ENCODE measurements at regions not wholly inside any gene's neighbourhood (a gene's known extent, or its start where the extent isn't known, plus 50 kb on each side); places are given as distances from the start of the nearest gene placed in this dataset.

DNA sequence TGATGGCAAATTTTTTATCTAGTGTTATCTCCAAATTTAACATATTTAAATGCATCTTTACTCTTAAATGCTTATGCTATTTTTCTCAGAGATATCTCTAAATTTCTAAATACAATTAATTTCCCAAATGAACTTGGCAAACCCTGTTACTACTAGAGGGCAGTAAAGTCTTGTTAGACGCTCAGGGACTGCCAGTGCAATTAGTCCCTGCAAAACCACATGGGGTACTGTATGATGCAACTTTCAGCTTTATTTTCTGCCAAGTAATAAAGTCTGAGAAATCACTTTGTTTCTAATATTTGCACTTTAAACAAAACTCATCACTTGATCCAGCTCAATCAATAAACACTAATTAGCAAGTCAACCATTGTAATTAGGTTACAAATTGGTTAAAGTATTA is 76.0 kb upstream of the ADGRB3 start:
- Histone ChIP-seq H3K27ac (no peak overlapping the region), H3K4me3 (no peak overlapping the region), H3K4me2 (no peak overlapping the region), H3K9me3 (no peaks in the 10 kb centered on the region), H3K4me1 (no peaks in the 10 kb centered on the region)
- no peak for TF ChIP-seq CBX2 (IDR thresholded peaks at IDR 0.05; ENCODE audit: borderline replicate concordance, low read depth)
- TF ChIP-seq JUNB (IDR thresholded peaks at IDR 0.05): no peak
- no peak for TF ChIP-seq NPAS2 (CRISPR knock-in tag; IDR thresholded peaks at IDR 0.05; ENCODE audit: borderline replicate concordance)
- TF ChIP-seq TFCP2L1 (CRISPR knock-in tag; IDR thresholded peaks at IDR 0.05): no peak
- TF ChIP-seq RAD21 (conservative IDR thresholded peaks at IDR 0.05 in 1 of 2, IDR thresholded peaks at IDR 0.05 in 1 of 2): no peak
- TF ChIP-seq, protein P1, sequence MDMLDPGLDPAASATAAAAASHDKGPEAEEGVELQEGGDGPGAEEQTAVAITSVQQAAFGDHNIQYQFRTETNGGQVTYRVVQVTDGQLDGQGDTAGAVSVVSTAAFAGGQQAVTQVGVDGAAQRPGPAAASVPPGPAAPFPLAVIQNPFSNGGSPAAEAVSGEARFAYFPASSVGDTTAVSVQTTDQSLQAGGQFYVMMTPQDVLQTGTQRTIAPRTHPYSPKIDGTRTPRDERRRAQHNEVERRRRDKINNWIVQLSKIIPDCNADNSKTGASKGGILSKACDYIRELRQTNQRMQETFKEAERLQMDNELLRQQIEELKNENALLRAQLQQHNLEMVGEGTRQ (IDR thresholded peaks at IDR 0.05): no peak
- TF ChIP-seq FOSL2 (IDR thresholded peaks at IDR 0.05): no peak
- no peak for TF ChIP-seq FOSL2 (CRISPR knock-in tag; IDR thresholded peaks at IDR 0.05)
- no peak for TF ChIP-seq RNF2 (IDR thresholded peaks at IDR 0.05; ENCODE audit: borderline replicate concordance, low read depth)
- no peak for TF ChIP-seq ZSCAN20 (CRISPR knock-in tag; IDR thresholded peaks at IDR 0.05)
- no peak for TF ChIP-seq HOXB13 (CRISPR knock-in tag; IDR thresholded peaks at IDR 0.05; ENCODE audit: low read depth)
- TF ChIP-seq, protein P2, sequence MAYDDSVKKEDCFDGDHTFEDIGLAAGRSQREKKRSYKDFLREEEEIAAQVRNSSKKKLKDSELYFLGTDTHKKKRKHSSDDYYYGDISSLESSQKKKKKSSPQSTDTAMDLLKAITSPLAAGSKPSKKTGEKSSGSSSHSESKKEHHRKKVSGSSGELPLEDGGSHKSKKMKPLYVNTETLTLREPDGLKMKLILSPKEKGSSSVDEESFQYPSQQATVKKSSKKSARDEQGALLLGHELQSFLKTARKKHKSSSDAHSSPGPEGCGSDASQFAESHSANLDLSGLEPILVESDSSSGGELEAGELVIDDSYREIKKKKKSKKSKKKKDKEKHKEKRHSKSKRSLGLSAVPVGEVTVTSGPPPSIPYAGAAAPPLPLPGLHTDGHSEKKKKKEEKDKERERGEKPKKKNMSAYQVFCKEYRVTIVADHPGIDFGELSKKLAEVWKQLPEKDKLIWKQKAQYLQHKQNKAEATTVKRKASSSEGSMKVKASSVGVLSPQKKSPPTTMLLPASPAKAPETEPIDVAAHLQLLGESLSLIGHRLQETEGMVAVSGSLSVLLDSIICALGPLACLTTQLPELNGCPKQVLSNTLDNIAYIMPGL (CRISPR knock-in tag; IDR thresholded peaks at IDR 0.05; ENCODE audit: borderline replicate concordance): no peak
- no peak for TF ChIP-seq GATA3 (IDR thresholded peaks at IDR 0.05; ENCODE audit: borderline replicate concordance)
- TF ChIP-seq, protein P3, sequence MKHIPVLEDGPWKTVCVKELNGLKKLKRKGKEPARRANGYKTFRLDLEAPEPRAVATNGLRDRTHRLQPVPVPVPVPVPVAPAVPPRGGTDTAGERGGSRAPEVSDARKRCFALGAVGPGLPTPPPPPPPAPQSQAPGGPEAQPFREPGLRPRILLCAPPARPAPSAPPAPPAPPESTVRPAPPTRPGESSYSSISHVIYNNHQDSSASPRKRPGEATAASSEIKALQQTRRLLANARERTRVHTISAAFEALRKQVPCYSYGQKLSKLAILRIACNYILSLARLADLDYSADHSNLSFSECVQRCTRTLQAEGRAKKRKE (CRISPR knock-in tag; IDR thresholded peaks at IDR 0.05; ENCODE audit: low read depth): no peak
- TF ChIP-seq KDM1A (IDR thresholded peaks at IDR 0.05; ENCODE audit: low read depth): no peak
- 26% methylated on average over 1 of the region's 1 CpG for WGBS (ENCODE audit: missing lambda C conversion rate)
- ATAC-seq (no peak), FAIRE-seq (no peak), DNase-seq (ENCODE audit: low read depth in 1 of 2, low spot score in 1 of 2) (no peak)
- CTCF ChIA-PET: no interaction called here
- POLR2A ChIA-PET: no interaction called here

DNA sequence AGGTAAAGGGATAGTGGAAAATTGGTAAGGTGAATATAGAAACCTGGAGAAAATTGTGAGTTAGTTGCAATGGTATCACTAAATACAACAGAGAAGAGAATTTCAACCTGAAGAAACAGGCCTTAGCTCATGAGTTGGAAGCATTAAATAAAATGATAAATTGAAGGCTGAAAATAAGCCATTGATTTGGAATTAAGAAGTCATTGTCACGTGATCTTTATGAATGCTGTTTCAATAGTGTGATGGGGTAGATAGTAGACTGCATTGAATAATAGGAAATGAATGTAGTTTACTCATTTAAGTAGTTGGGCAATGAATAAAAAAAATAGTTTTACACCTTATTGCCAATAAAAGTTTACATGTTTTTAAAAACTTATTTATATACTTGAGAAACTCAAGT is 88.5 kb upstream of the ADGRB3 start:
- ChIA-PET CTCF (no interaction called here), POLR2A (no interaction called here)
- no peaks in the 10 kb centered on the region for H3K4me1 ChIP-seq
- WGBS (ENCODE audit: missing lambda C conversion rate): 18% methylated on average over 1 of the region's 1 CpG
- TF ChIP-seq CBX8 (IDR thresholded peaks at IDR 0.05) (no peak), SMC3 (IDR thresholded peaks at IDR 0.05) (no peak), RFX5 (IDR thresholded peaks at IDR 0.05) (no peak), JUN (IDR thresholded peaks at IDR 0.05) (no peak), FOSB (CRISPR knock-in tag; IDR thresholded peaks at IDR 0.05) (no peak), MAZ (IDR thresholded peaks at IDR 0.05; ENCODE audit: borderline replicate concordance, low read depth, low read length) (no peak), NPAS2 (CRISPR knock-in tag; IDR thresholded peaks at IDR 0.05; ENCODE audit: borderline replicate concordance) (no peak), HOXB5 (CRISPR knock-in tag; IDR thresholded peaks at IDR 0.05) (no peak), TFCP2L1 (CRISPR knock-in tag; IDR thresholded peaks at IDR 0.05) (no peak), PHF8 (IDR thresholded peaks at IDR 0.05; ENCODE audit: borderline replicate concordance, low read depth) (no peak), HEYL (CRISPR knock-in tag; IDR thresholded peaks at IDR 0.05) (no peak)
- H3K9me3 ChIP-seq: no peaks in the 10 kb centered on the region
- H3K27ac ChIP-seq: no peak overlapping the region
- H3K4me2 ChIP-seq: no peak overlapping the region
- FAIRE-seq: no peak
- no peak overlapping the region for H3K4me3 ChIP-seq
- ATAC-seq: no peak
- DNase-seq (ENCODE audit: low read depth in 1 of 2, low spot score in 1 of 2): no peak

Measured in A549 (cell line).